ENCODE measurements at regions not wholly inside any gene's neighbourhood (a gene's known extent, or its start where the extent isn't known, plus 50 kb on each side); places are given as distances from the start of the nearest gene placed in this dataset.

DNA sequence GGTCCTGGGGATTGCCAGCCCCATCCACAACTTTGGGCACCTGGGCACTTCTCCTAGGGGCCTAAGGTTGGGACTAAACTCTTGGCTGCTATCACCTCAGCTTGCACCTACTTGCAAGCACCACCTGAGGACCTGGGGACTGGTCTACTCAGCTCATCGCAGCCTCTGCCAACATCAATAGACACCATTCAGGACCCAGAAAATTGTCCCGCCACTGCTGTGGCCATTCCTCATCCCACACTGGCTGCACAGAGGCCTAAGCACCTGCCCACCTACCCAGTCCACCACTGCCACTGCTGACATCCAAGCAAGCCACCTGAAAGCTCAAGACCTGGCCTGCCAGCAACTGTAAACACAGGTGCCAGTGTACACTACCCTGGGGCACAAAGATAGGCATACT lies 234.1 kb downstream of the STK31 start:
- DNase-seq (ENCODE audit: low spot score in 2 of 2) = no peak
- intact Hi-C loops (cut with DNase I; ENCODE audit: low total_unique reads) = no loop called here

DNA sequence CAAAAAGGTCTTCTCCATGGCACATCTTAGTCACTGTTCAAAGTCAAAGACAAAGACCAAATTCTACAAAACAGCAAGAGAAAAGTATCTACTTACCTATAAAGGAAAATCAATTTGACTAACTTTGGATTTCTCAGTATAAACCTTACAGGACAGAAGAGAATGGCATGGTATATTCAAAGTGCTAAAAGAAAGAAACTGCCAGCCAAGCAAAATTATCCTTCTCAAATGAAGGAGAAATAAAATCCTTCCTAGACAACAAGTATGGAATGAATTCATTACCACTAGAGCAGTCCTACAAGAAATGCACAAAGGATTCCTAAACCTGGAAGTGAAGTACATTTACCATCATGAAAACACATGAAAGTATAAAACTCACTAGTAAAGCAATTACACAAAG lies 235.5 kb downstream of the STK31 start:
- H3K9me3 ChIP-seq = peaks cover 6 to 23% of the 10 kb centered on the region in 2 donors
- H3K27ac ChIP-seq = no peak overlapping the region
- no peaks in the 10 kb centered on the region for H3K36me3 ChIP-seq
- H3K27me3 ChIP-seq = no peaks in the 10 kb centered on the region
- no peak for DNase-seq (ENCODE audit: low spot score in 2 of 2)
- TF ChIP-seq POLR2A (IDR thresholded peaks at IDR 0.05) = no peak
- TF ChIP-seq POLR2AphosphoS5 (IDR thresholded peaks at IDR 0.05) = no peak
- TF ChIP-seq, protein P1, sequence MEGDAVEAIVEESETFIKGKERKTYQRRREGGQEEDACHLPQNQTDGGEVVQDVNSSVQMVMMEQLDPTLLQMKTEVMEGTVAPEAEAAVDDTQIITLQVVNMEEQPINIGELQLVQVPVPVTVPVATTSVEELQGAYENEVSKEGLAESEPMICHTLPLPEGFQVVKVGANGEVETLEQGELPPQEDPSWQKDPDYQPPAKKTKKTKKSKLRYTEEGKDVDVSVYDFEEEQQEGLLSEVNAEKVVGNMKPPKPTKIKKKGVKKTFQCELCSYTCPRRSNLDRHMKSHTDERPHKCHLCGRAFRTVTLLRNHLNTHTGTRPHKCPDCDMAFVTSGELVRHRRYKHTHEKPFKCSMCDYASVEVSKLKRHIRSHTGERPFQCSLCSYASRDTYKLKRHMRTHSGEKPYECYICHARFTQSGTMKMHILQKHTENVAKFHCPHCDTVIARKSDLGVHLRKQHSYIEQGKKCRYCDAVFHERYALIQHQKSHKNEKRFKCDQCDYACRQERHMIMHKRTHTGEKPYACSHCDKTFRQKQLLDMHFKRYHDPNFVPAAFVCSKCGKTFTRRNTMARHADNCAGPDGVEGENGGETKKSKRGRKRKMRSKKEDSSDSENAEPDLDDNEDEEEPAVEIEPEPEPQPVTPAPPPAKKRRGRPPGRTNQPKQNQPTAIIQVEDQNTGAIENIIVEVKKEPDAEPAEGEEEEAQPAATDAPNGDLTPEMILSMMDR (IDR thresholded peaks at IDR 0.05) = no peak
- intact Hi-C loops (cut with DNase I; ENCODE audit: low total_unique reads) = no loop called here
- H3K4me1 ChIP-seq = no peaks in the 10 kb centered on the region
- H3K4me3 ChIP-seq = no peak overlapping the region

More for the DNA sequence above, 234.1 kb downstream of the STK31 start:
- TF ChIP-seq POLR2AphosphoS5 (IDR thresholded peaks at IDR 0.05) (no peak), POLR2A (IDR thresholded peaks at IDR 0.05) (no peak)
- TF ChIP-seq, protein P1 (IDR thresholded peaks at IDR 0.05) = no peak
- H3K4me3 ChIP-seq = no peak overlapping the region
- H3K36me3 ChIP-seq = no peaks in the 10 kb centered on the region
- no peaks in the 10 kb centered on the region for H3K4me1 ChIP-seq
- H3K27ac ChIP-seq = no peak overlapping the region
- no peaks in the 10 kb centered on the region for H3K27me3 ChIP-seq
- H3K9me3 ChIP-seq = peaks cover 6 to 23% of the 10 kb centered on the region in 2 donors

DNA sequence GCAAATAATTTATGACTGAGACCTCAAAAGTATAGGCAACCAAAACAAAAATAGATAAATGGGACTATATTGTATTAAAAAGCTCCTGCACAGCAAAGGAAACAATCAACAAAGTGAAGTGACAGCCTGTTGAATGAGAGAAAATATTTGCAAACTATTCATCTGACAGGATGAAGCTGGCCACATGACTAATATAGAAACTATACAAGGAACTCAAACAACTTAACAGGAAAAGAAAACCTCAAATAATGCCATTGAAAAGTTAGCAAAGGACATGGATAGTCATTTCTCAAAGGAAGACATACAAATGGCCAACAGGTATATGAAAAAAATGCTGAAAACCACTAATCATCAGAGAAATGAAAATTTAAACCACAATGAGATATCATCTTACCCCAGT lies 245.1 kb downstream of the STK31 start:
- Histone ChIP-seq H3K4me3 (no peak overlapping the region), H3K9me3 (no peaks in the 10 kb centered on the region), H3K36me3 (no peaks in the 10 kb centered on the region), H3K27ac (no peak overlapping the region), H3K27me3 (no peaks in the 10 kb centered on the region), H3K4me1 (no peaks in the 10 kb centered on the region)
- TF ChIP-seq POLR2A (IDR thresholded peaks at IDR 0.05) = no peak
- no peak for TF ChIP-seq POLR2AphosphoS5 (IDR thresholded peaks at IDR 0.05)
- TF ChIP-seq, protein P1 (IDR thresholded peaks at IDR 0.05) = no peak
- intact Hi-C loops (cut with DNase I; ENCODE audit: low total_unique reads) = no loop called here
- no peak for DNase-seq (ENCODE audit: low spot score in 2 of 2)

DNA sequence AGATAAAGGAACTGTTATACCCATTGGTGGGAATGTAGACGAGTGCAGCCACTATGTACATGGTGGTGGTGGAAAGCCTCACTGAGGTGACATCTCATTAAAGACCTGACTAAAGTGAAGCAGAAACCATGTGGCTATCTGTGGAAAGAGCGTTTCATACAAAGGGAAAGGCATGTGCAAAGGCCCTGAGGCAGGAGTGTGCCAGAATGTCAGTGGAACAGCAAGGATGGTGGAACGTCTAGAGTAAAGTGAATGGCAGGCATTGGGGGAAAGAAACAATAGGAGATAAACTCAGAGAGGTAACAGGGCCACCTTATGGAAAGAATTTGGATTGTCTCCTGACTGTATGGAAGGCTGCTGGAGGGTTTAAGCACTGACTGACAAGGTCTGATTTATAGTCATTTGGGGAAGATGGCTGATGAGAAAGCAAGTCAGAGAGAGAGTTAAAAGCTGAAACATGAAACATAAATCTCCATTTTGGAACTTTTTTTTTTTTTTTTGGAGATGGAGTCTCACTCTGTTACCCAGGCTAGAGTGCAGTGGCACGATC lies 245.7 kb downstream of the STK31 start:
- no peaks in the 10 kb centered on the region for H3K4me1 ChIP-seq
- TF ChIP-seq, protein P1 (IDR thresholded peaks at IDR 0.05) = no peak
- TF ChIP-seq POLR2AphosphoS5 (IDR thresholded peaks at IDR 0.05) = no peak
- TF ChIP-seq POLR2A (IDR thresholded peaks at IDR 0.05) = no peak
- no peaks in the 10 kb centered on the region for H3K9me3 ChIP-seq
- no peak overlapping the region for H3K27ac ChIP-seq
- H3K36me3 ChIP-seq = no peaks in the 10 kb centered on the region
- H3K4me3 ChIP-seq = no peak overlapping the region
- no peak for DNase-seq (ENCODE audit: low spot score in 2 of 2)
- intact Hi-C loops (cut with DNase I; ENCODE audit: low total_unique reads) = no loop called here
- no peaks in the 10 kb centered on the region for H3K27me3 ChIP-seq

DNA sequence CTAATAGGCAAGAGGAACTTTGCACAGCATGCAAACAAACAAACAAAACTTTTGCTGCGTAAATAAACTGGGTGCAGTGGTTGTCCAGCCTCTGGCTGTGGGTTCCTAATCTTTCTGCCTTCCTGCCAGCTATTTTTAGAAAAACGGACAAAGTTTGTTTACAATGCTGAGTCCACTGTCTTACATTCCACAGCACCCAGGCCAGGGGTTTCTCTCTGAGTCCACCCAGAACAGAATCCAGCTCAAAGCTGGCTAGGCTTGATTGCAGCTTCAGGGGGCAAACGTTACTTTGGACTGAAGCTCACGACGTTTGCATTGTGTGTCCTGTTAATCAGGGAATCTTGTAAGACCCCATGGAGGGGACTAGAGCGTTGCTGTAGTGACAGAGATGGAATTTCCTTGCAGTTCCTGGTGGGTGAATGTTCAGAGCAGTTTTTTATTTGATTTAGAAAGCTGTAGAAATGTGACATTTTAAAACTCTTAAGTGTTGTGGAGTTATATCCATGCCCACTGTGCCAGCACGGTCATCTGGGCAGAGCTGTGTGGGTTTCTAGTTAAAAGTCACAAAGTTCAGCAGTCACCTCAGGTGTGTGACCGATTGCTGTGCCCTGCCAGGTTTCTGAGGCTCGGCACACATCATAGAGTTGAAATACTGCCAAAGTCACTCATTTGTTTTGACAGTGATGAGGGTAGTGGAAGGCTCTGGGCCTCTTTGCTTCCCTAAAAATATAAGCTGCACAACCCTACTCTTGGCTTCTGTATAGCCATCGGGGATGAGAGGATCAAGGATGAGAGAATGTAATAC lies 247.0 kb downstream of the STK31 start:
- Histone ChIP-seq H3K4me1 (no peaks in the 10 kb centered on the region), H3K27ac (no peak overlapping the region), H3K27me3 (no peaks in the 10 kb centered on the region), H3K36me3 (no peaks in the 10 kb centered on the region), H3K9me3 (no peaks in the 10 kb centered on the region), H3K4me3 (no peak overlapping the region)
- no peak for DNase-seq (ENCODE audit: low spot score in 2 of 2)
- TF ChIP-seq POLR2A (IDR thresholded peaks at IDR 0.05) (no peak), POLR2AphosphoS5 (IDR thresholded peaks at IDR 0.05) (no peak)
- intact Hi-C loops (cut with DNase I; ENCODE audit: low total_unique reads) = no loop called here
